HCEC 1CT (cell line): ENCODE measurements at regions not wholly inside any gene's neighbourhood (a gene's known extent, or its start where the extent isn't known, plus 50 kb on each side); places are given as distances from the start of the nearest gene placed in this dataset.

Experiments used
- DNase-seq: peaks from one replicate; pipeline ENCODE4 v3.0.0-alpha.2; 2017

DNA sequence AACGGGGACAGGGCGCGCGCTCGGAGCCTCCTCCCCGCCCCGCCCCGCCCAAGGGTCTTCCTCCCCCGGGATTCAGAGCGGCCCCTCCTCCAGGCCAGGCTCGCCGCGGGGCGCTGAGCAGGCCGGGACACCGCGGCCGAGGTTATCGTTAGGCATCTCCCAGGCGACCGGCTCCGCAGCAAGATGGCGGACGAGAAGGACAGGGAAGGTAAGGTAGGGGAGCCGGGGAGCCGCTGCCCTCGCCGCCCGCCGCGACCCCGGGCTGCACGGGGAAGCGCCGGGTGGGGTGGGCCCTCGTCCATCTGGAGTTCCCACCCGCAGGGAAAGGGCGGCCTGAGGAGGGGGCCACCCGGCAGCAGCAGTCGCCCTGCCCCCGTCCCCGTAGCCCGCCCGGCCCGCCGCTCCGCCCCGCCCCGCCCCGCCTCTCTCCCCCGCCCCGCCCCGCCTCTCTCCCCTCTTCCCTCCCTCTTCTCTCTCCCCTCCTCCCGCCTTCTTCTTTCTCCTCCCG is 105.9 kb upstream of the HNRNPU start:
- peak; percentile 78 for DNase-seq

DNA sequence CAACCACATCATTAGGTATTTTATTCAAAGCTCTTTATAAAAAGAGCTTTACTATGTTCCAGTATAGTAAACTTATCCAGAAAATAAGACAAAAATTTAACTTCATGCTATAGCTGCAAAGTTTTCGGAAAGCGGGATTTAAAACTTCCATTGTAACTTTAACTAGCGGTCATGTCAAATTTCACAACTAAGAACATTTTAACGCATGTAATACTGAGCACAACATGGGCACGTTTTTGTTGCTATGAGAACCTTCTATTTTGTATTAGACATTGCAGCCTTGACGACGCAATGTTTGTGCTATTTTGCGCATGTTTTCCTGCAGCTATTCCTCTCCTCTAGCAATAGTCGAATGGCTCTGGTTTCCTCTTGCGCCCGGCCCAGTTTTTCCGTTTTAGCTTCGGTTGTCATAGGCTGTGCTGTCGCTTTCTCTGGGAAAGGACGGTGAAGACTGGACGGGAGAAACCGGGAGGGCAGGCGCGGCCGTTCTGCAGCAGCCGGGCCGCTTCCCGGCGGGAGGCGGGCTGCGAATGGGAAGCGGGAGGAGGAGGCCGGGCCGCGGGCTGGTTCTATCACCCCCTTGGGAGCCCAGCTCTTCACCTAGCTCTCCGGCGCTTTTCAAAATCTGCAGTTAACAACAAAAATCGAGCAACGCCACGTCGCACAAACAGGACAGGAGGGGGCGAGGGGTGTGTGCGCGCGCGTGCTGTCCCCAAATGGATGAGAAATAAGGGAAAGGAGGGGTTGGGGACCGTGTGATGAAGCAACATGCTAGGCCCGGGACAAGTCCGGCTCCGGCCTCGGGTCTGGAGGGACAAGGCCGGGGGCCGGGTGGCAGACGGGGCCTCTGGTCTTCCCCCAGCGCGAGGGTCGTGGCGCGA is 105.3 kb upstream of the HNRNPU start:
- peak; percentile 75 for DNase-seq

DNA sequence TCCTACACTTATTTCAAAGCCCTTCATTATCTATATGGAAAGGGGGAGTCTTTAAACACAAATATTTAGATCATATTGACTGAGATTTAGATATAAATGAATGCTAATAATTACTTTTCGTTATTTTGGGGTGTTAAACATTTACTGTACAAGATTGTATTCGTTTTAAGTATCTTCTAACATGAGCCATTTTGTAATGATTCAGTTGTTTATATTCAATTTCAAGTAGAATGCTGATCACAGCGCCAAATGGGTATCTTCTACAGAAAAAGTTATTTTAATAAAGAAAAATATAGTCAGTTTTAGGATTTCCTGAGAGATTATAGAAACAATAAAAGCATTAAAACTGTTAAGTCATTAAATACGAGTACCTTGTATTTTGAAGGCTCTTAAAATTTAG is 104.5 kb upstream of the HNRNPU start:
- no peak for DNase-seq

DNA sequence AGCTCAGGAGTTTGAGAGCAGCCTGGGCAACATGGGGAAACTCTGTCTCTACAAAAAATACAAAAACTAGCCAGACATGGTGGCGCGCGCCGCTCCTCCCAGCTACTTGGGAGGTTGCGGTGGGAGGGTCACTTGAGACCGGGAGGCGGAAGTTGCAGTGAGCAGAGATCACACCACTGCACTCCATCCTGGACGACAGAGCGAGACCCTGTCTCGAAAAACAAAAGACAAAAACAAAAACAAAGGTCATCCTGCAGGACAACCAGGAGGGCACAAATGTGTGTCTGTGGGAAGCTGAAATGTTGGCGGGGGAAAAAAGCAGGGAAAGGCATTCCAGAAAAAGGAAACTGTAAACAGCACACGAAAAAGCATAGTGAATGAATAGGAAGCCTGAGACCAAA is 104.1 kb upstream of the HNRNPU start:
- DNase-seq, result no peak

DNA sequence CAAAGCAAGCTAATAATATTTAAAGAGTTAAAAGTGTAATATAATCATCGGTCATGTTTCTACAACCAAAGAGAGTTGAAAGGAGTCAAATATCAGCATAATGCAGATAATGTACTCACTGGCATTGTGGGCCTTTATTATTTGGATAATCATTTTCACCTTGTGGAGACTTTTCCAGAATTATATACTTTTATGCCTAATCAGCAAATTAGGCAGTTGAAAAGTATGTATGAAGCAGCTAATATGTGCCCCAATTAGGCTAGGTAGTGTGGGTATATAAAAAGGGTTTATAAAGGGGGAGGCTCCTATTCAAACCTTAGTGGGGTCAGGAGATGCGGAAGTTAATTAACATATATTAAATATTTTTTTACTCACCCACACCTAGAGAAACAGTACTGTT is 102.8 kb upstream of the HNRNPU start:
- no peak for DNase-seq

DNA sequence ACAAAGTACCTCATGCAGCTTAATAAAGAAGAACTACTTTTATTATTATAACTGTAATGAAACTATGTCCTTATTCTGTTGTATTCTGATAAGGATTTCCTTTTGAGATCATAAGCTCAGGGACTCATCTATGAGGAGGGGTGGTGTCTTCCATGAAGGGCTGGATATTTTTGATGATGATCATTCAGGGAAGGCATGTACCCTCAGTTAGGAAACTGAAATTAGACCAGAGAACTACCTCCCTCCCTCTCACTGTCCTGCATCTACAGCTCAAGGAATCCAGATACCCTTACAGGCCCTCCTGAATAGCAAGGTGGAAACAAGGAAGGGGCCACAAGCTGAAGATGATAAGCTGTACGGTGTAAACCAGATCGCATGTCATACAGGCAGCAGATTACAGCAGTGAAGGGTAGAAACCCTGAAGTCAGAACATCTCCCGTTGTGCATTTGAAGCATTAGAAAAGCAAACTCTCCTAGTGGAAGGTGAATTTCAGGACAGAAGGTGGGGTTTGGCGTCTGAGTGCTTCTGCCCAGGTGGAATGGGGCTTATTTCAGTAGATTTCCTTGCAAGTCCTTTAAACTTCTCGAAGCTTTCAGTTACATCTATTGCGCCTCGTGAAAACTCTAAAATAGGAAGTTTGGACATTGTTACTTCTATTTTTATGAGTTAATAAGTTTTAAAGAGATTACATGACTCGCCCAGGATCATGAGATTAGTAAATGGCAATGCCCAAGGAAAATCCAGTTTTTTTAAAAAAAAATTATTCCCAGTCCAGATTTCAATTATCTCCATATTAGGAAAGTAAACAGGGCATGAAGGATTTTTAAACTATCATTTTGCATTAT is 101.1 kb upstream of the HNRNPU start:
- DNase-seq, result no peak

DNA sequence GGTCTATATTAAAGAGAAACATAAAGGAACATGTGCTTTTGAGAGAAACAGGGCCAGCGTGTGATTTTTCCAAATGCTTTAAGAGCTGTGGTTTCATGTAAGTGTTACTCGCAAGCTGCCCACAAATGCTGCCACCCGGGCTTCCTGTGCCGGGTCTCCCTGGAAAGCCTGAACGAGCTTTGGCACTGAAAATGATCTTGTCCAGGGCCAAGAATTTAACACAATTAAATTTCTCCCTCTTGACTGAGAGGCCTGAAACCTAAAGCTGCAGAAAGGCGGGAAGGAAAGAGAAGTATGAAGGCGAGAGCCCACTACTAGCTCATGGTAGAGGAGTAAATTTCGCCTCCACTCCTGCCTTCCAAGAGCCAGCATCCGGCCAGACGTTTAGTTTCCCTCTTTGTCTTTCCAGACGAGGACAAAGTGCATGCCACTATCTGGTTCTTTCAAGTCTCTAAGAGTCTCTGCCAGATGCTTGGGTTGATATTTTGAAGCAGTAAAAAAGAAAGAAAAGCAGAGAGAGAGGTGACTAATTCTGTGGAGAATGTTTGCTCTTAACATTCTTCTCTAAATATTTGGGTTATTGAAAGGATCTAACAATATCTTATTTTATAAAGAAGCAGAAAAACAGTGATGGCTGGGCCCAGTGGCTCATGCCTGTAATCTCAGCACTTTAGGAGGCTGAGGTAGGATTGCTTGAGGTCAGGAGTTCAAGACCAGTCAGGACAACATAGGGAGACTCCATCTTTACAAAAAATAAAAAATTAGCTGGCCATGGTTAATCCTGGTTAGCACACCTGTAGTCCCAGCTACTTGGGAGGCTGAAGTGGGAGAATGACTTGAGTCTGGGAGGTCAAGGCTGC is 100.0 kb upstream of the HNRNPU start:
- DNase-seq, result peak; percentile 73

DNA sequence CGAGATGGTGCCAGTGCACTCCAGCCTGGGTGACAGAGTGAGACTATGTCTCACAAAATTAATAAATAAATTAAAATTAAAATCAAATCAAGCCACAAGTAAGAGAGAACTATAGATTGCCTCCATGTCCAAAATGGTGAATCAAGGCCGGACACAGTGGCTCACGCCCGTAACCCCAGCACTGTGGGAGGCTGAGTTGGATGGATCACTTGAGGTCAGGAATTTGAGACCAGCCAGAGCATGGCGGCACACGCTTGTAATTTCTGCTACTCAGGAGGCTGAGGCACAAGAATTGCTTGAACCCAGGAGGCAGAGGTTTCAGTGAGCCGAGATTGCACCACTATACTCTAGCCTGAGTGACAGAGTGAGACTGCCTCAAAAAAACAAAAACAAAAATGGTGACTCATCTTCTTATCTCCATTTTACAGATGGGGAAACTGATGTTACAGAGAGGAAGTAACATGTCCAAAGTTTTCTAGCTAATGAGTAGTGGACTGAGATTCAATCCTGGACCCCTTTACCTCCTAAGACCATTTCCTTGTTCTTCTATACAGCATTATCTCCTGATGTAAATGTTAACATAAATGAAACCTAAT is 99.0 kb upstream of the HNRNPU start:
- no peak for DNase-seq

DNA sequence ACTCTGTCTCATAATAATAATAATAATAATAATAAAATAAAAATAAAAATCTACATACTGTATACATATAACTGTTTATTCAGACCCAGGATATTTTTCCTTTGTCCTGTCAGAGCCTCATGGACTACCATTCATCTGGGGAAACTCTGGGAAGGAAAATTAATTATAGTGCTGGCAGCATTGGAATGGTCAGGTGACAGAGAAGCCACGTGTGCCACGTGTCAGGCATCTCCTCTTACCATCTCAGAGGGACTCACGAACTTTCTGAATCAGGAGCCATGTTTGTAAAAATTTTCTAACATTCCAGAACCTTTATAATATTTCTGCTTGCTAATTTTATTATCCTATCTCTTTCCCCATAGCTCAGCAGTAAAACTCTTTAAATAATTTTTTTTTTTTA is 97.8 kb upstream of the HNRNPU start:
- no peak for DNase-seq

DNA sequence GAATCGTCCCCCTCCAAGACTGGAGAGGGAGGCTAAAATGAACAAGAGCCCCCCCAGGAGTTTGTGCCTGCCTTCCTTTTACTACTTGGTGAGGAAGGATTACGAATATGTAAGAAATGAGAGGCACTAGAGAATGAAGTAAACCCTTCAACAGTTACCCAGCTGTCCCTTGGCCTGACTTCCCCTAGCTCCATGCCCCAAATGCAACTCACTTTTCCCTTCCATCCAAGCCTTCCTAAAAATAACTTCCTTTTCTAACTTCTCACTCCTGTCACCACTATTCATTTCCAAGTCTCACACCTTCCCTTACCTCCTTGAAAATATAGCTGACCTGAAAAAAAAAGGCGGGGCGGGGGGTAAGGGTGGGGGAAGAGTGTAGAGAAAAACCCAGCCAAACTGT is 96.6 kb upstream of the HNRNPU start:
- DNase-seq, result no peak

DNA sequence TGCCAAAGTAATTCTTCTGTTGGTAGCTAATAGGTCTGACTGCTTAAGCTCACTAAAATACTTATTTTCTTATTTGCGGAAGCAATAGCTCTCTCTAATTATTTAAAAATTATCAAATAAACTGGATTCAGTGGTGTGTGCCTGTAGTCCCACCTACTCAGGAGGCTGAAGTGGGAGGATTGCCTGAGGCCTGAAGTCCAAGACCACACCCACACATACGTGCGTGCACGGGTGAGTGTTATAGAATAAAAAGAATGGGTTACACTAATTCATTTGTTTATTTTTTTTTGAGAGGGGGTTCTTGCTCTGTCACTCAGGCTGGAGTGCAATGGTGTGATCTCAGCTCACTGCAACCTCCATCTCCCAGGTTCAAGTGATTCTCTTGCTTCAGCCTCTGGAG is 94.2 kb upstream of the HNRNPU start:
- no peak for DNase-seq

DNA sequence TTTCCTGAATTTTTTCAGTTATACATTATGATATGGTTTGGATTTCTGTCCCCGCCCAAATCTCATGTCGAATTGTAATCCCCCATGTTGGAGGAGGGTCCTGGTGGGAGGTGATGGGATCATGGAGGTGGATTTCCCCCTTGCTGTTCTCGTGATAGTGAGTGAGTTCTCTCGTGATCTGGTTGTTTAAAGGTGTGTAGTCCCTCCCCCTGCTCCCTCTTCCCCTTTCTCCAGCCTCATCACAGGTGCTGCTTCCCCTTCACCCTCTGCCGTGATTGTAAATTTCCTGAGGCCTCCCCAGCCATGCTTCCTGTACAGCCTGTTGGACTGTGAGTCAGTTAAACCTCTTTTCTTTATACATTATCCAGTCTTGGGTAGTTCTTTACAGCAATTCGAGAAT is 93.2 kb upstream of the HNRNPU start:
- DNase-seq, result no peak

DNA sequence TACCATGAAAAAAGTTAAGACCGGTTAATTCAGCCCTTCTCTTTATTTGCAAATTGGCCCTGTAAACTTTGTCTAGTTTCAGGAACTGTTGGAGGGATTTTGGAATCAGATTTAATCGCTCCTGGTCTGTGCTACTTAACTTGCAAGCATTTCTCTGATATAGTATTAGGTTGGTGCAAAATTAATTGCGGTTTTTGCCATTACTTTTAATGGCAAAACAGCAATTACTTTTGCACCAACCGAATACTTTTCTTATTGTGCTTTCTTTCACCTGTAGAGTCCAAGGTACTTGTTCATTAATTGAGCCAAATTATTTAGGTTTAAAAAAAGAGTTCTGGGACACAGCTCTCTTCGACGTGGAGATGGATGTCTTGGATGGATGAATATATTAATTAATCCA is 92.8 kb upstream of the HNRNPU start:
- no peak for DNase-seq

DNA sequence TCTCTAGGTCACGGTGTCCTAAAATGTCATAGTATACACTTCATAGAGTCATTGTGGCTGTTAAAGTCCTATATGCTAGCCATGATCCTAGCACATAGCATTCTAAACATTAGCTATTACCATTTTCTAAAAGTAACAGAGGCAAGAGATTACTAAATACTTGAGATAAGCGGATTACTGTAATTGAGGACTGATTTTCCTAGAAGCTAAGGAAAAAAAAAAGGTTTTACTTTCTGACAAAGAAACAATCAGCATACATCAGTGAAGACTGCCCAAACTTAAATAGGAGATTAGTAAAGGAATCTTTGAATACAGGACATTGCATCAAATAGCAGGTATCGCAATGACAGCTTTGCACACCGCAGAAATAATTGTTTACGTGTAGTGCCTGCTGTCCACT is 91.3 kb upstream of the HNRNPU start:
- DNase-seq, result no peak

DNA sequence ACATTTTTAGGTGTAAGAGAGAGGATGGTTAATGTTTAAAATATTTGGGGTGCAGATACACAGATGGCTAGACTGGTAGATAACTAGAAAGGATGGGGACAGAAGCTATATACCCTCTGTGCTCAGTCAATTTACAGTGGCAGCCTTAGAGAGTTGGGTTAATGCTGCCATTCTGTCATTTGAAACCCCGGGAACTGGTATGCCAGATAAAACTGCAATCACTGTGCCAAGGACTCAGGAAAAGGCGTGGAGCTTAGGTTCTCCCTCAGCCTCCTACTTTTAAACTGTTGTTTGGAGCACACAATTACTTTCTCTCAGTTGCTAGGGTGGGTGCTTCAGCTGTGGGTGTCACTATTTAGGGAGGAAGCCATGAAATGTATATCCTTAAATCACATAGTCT is 90.0 kb upstream of the HNRNPU start:
- DNase-seq, result no peak

DNA sequence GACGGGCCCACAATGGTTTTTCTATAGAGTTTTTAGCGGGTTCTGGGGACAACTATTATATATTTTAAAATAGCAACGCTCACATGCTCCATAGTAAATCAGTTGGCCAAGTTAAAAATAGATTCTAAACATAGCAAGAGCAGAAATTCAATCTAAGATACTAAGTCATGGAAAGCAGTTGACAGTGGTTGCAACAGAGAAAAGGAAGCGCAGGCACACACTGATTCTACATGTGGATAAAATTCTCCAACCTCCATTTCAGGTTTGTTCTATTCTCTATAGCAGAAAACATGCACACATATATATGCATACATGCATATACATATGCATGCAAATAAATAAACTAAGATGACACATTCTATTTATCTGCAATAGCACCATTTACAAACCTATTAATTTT is 89.6 kb upstream of the HNRNPU start:
- no peak for DNase-seq

DNA sequence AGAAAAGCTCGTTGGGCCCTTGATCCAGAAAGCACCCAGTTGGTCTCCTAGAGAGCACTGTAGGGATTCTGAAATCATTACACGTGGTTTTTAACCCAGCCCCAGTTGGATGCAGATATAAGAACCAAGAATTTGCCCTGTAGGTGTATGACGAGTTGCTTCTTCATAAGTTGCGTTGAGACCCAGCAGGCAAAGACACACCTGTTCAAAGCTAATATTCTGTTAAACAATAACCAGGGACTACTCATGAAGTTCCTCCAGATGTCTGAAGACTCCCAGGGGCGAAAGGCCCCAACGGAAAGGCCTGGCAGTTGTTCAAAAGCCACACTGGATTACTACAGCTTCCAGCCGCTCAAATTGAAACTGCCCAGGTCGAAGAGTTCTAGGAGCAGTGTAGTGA is 88.6 kb upstream of the HNRNPU start:
- DNase-seq, result no peak

DNA sequence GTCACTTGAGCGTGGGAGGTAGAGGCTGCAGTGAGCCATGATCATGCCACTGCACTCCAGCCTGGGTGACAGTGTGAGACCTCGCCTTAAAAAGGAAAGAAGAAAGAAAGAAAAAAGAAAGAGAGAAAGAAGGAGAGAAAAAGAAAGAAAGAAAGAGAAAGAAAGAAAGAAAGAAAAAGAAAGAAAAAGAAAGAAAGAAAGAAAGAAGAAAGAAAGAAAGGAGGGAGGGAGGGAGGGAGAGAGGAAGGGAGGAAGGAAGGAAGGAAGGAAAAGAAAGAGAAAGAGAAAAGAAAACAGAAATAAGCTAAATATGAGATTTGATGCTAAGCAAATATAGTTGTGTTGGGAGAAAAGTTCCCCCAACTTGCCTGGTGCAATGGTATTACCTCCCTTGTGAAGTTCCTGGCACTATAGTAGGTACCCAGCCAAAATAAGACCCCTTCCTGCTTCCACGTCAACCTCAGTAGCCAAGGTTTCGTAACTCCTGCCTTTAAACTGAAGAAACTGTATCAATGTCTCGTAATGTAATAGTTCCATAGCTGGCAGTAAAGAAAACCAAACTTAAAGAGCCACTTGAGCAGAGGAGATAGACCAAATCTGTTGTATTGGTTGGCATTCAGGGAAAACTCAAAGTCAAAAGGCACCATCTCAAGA is 88.1 kb upstream of the HNRNPU start:
- no peak for DNase-seq

DNA sequence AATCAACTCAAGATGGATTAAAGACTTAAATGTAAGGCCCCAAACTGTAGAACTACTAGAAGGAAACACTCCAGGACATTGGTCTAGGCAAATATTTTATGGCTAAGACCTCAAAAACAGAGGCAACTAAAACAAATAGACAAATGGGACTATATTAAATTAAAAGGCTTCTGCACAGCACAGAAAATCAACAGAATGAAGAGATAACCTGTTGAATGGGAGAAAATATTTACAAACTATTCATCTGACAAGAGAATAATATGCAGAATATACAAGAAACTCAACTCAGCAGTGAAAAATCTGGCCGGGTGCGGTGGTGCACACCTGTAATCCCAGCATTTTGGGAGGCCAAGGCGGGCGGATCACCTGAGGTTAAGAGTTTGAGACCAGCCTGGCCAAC is 84.1 kb upstream of the HNRNPU start:
- DNase-seq, result no peak

DNA sequence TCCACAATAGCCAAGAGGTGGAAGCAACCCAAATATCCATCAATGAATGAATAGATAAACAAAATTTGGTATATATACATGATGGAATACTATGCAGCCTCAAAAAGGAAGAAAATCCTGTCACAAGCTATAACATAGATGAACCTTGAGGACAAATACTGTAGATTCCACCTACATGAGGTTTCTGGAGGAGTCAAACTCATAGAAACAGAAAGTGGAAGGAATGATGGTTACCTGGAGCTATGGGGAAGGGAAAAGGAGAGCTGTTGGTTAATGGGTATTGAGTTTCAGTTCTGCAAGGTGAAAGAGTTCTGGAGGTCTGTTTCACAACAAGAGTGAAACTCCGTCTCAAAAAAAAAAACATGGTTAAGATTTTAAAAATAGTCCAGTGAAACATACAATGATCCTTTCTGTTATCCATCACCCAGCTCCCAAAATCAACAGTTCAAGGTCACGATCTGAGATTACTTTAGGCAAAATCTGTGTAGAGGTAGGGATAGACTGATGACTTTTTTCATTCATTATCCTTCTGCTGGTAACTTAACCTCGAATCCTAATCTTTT is 80.8 kb upstream of the HNRNPU start:
- DNase-seq, result no peak

DNA sequence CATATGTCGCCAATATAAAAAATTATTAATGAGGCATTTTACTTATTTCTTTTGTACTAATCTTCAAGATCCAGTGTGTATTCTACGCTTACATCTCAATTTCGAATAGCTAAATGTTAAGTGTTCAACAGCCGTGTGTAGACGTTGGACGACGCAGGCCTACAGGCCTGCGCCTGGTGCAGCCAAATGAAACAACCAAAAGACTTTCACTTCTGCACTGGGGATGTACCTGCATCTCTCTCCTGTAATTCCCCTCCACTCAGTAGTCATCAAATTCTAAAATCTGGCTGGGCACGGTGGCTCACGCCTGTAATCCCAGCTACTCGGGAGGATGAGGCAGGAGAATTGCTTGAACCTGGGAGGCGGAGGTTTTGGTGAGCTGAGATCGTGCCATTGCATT is 76.8 kb upstream of the HNRNPU start:
- DNase-seq, result no peak

DNA sequence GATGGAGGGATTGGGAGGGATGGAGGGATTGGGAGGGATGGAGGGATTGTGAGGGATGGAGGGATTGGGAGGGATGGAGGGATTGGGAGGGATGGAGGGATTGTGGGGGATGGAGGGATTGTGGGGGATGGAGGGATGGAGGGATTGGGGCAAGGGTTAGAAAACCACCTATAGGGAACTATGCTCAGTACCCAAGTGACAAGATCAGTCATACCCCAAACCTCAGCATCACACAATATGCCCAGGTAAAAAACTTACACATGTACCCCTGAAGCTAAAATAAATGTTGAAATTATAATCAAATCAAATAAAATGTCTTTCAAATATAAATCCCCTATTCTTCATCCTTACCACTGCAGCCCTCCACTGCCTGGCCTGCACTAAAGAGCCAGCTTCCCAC is 72.8 kb upstream of the HNRNPU start:
- no peak for DNase-seq
